Activated naive CD4-positive, alpha-beta T cell treated with Interleukin-2 at 50 U/mL for 16 hours (primary cell): ENCODE measurements at regions not wholly inside any gene's neighbourhood (a gene's known extent, or its start where the extent isn't known, plus 50 kb on each side); places are given as distances from the start of the nearest gene placed in this dataset.

Experiments used
- DNase-seq: peaks from one replicate; pipeline ENCODE4 v3.0.0-alpha.2; 2020

DNA sequence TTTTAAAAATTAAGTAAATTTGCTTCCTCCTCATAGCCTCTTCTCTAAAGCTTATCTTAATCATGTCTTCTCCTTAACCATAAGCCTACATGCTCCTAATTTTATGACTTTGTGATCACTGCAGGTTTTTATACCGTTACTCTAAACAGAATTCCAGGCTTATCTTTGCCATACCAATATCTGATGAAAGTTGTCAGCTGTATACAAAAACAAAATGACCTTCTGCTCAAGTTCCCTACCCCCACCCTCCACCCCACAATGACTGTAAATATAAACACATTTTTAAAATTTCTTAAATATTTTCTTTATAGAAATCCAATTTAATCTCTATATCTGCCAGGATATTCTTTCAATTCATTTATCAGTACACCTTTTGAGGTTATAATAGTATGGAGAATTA lies 60.5 kb upstream of the SGK1 start:
- DNase-seq = no peak

DNA sequence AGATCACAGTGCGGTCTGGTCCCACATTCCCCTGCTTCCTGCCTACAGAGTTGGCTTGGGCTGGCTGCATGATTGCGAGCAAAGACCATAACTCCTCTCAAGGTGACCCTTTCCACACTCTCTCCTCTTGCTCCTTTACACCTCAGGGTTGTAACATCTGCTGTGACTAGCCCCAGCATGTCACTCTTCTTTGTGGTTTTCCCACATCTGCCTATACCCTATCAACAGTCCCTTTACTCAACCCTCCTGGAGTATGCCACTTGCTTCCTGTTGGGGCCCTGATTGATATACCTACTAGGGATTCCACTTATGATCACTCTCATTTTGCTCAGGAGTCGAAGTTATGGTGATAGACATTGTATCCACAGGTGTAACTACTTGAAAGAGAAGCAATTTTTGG lies 58.9 kb upstream of the SGK1 start:
- DNase-seq = no peak

DNA sequence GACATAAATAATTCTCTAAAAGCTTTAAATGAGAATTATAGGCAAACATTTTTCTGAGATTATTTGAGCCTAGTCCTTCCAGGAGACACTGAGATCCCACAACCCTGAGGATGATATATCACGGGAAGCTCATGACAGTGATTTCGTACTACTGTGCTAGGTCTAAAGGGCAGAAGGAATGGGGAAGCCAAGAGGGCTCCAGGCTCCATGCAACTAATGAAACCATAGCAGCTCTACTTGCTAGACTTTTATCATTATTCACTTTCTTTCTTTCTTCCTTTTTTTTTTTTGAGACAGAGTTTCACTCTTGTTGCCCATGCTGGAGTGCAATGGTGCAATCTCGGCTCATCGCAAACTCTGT lies 57.3 kb upstream of the SGK1 start:
- DNase-seq = no peak

DNA sequence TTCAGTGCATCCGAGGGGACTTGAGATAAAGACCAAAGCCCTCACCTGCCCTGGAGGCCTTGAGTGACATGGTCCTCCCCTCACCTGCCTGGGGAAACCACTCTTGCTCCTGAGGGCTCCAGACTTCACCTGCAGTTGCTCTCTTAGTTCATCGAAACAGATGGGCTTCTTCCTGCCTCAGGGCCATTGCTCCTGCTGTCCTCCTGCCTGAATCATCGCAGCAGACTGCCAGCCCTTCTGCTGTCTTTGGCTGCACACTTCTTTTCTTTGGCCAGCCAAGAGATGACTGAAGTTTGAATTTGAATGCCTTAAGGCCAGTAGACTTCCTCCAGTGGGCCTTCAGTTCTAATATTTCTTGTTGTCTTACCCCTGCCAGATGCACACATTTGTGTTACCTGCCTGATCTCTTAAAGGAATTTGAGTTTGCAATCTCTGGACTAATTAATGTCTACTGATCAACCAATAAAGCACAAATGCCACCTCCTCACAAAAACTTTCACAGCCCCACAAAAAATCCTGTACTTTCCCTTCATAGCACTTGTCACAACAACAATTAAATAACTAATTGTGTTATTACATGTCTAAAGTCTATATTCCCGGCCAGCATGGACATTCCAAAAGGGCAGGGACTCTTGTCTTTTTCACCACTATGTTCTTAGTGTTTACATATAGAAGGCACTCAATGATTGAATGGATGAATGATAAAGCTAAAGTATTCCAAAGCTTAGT lies 56.7 kb upstream of the SGK1 start:
- no peak for DNase-seq

DNA sequence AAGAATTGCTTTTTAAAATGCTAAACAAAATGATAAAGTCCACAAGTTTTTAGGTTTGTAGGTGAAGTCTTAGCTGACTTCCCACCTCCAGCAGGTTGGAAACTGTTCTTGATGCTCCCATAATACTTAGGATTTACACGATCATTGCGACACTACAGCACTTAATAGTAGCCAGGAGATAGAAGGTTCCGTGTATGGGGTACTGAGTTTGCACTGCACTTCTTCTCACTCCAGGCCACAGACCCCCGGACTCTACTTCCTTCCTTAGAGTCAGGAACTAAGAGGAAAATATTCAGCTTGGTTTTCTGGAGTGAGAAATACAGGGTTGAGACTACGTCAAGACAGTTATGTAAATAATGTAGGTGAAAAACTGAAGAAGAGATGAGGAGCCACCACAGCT lies 56.1 kb upstream of the SGK1 start:
- DNase-seq = no peak

DNA sequence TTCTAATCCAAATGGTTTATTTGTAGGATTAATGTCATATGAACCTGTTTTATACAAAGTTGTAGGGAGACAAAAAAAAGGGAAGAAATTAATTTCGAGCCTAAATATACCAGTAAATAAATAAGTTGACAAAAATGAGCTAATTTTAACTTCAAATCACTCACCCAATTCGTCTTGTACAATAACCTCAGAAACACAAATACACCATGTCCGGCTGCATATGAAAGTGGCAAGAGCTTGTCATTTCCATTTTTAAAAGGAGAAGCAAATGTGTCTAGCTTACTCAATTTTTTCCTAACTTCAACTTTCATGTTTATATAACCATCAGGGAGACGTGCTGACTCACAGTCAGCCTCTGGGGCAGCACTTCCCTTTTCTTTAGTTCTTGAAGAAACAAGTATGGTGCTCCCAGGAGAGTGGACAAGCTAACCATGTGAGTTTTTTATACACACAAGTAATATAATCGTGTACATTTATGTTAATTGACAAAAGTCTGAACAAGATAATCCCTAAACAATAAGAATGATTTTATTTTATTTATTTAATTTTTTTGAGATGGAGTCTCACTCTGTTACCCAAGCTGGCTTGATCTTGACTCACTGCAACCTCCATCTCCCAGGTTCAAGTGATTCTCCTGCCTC lies 55.5 kb upstream of the SGK1 start:
- DNase-seq = no peak

DNA sequence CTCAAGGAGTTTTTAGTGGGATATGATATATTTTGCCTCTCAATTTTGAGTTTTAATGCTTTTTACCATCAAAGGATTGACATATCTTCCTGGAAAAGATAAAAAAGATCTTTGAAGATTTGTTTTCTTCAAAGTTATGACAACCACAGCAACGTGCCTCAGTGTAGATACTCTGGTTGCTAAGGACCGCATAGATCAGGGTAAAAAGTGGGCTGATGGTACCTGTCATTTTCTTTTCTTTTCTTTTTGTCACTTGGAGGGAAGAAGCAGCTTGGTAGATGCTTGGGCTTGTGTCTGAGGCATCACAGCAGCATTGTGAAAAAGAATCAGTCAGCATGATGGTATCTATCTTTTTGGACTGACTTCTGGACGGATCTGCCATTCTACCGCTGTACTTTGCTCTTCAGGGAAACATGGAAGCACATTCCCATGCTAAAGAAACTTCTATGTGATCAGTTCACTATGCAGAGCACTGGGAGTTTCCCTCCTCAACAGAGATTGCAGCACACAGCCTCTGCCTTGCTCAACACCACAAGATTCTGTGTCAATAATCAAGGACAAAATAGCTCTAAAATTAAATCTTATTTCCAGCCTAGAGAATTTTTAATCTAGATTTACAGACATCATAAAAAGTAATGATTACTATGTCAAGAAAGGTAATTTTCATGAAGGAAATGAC lies 54.8 kb upstream of the SGK1 start:
- no peak for DNase-seq

DNA sequence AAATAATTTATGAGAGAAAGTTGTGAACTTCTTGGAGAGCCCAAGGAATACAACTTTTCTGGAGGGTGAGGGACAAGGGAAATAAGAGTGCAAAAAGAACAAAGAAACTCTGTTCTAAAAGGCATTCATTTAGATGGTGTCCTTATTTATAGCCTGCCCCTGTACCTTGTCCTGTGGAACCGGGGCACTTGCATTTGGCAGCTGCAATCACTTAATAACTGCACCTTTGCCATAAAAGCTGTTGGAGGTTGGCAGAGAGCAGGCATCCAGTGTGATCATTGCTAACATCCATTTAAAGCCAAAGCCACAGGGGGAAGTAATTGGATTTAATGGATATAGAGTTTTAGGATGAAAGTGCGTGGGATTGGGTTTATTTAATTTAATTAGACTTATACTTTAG lies 50.8 kb upstream of the SGK1 start:
- no peak for DNase-seq
